Fibroblast of skin of right quadriceps (primary cell): ENCODE measurements at regions not wholly inside any gene's neighbourhood (a gene's known extent, or its start where the extent isn't known, plus 50 kb on each side); places are given as distances from the start of the nearest gene placed in this dataset.

Source experiments
- DNase-seq: peaks from one replicate; pipeline ENCODE4 v3.0.0-alpha.2; 2013

DNA sequence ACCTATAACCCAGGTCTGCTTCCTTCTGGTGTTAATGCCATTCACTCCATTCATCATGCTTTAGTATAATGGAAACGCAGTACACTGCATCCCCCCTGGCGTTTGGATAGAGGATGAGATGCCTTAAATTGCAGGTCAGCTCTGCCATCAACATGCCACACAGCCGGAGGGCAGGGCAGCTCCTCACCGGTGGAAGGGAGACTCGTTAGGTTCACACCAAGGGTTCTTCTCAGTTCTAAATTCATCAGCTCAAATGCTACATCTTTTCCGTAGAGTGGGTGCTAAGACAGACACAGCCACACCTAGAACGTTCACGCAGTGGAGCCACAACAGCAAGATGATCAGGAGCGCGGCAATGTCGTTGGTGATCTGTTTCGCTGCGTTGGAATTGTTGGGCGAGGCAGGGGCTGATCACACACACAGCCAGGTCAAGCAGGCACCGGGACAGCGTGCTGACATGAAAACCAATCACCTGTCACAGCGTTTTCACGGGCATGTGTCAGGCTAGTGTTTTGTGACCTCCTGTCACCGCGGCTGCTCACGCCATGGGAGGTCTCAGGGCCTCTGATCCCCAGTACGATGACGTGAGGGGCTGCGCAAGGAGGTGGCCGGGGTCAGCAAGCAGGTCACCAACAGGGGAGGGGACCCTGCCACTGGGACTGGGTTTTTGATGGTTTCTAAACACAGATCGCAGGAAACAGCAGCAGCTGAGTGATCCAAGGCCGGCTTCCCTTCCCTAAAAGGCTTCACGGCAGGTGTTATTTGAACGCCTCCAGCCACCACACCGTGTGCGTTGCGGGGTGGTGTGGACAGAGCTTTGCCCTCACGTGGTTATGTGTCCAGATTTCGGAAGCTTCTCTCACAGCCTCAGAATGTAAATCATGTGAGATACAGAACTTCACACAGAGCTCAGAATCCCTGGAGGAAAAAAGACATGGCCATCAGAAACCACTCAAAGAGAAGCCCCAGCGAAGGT, 94.3 kb upstream of the IRS2 start:
- no peak for DNase-seq

DNA sequence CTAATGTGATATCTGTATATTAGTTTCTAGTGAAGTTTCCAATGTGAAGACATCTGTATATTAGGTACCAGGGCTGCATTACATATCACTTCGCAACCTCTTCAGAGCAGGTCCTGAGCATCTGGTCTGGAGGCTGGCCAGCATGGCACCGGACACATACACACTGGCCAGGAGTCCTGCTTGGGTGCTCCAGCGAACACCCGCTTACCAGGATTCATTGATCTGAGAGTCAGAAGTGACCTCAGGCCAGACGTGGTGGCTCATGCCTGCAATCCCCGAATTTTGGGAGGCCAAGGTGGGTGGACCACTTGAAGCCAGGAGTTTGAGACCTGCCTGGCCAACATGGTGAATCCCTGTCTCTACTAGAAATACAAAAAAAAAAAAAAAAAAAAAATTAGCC, 93.0 kb upstream of the IRS2 start:
- DNase-seq: no peak

DNA sequence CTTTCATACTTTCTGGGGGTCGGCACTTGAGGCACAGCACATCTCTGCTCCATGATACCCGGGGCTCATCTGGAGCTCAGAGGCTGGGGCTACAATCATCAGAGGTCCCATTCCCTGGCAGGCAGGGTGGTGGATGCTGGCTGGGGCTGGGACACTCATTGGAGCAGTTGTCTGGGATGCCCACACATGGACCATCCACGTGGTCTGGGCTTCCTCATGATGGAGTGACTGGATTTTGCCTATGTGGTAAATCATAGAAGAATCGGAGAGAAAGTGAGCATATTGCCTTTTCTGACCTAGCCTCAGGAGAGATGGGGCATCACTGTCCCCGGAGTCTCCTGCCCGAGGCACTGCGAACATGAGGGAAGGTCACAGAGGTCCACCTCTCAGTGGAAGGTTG, 91.4 kb upstream of the IRS2 start:
- no peak for DNase-seq

DNA sequence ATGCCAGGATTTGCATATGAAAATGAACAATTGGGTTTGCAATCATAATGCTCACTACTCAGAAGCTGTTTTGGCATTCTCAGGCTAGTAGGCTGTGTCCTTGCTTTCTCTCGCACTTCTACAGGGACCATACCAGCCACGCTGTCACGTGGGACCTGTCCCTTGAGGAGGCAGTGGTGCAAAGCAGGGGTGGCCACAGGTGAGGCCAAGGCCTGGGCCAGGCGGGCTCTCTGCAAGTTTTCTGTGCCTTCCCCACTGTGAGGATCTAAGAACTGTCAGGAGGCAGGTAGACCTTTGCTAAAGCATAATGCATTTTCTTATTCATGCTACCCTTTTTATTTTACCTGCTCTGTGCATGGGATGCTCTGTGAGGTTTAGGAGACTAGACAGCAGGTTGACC, 89.4 kb upstream of the IRS2 start:
- no peak for DNase-seq

DNA sequence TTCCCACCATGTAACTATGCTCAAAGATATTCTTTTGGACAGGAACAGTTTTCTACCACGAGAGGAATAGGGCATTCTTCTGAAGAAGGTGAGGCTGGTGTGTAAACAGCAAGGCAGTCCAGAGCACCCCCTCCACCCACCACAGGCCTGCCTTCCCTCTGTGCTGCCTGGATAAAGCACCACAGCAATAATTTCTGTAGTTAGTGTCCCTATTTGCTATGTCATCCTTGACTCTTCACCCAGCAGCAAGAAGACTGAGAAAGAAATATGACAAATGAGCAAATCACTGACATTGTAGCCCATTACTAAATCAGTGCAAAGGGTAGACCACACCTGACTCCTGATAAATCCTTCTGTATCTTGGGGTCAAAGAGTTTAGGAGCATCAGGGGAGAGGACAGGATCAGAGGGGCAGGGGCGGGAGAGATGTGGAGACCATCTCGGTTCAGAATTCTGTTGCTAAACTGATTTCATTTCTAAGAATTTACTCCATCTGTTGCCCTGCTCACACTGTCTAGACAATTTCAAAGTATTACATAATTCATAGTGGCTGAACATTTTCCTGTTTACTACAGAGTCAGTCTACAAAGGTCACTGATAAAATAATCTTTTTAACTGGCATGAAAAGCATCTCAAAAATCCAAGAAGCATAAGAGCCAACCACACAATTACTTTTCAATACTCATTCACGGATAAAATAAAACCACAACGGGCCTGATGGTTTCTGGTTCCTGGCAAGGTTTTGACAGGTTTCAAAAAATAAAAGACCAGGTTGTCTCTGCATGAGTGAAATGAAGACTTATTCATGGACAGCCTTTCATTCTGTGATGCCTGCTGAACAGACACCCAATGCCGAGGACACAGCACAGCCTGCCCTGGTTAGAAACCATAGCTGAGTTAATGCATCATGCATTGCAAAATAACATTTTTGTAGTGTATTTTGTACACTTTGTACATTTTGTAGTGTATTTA, 88.4 kb upstream of the IRS2 start:
- DNase-seq: peak; percentile 68

DNA sequence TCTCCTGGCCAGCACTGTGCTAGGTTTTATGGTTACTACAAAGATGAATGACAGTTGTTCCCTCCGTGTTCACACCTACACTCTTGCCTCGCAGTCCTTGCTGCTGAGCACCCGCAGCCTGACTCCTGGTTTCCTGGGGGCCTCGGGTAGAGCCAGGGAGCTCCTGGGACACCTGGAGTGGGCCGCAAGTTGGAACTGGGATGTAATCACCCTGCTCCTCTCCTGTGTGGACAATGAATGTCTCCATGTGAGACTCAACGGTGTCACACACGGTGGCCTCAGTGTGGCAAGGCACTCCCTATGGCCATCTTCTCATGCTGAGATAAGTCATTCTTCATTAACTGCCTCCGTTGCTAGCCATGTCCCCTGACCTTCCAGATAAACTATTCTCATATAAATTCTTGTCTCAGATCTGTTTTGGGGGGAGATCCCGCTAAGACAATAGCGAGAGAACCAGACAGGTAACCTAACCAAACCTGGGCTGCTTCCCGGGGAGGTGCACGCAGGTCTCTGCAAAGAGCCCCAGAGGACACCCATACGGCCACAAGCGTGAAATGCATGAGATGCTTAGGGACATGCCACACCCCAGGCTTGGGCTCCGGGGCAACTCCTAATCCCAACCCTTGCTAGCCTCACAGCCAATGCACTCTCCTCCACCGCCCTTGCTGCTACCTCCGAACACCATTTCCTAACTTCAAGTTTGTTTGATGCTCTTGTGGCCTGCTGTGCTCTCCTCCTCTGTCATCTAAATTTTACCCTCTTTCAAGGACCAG, 87.2 kb upstream of the IRS2 start:
- DNase-seq: no peak

DNA sequence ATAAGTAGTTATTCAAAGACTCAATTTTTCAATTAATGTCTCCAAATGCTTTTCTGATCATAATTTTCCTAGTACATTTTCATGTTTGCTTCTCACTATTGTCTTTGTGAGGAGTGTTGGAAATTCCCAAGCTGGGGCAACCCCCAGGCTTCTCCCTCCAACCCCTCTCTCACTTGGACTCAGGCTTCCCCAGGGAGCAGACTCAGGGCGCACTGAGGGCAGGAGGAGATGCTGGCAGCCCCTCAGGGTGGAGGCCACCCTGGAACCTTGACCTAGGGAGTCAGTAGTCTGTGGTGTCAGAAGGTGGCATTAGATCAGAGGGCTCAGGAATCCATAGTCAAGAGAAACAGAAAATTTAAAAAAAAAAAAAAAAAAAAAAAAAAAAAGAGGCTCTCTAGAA, 86.5 kb upstream of the IRS2 start:
- no peak for DNase-seq

DNA sequence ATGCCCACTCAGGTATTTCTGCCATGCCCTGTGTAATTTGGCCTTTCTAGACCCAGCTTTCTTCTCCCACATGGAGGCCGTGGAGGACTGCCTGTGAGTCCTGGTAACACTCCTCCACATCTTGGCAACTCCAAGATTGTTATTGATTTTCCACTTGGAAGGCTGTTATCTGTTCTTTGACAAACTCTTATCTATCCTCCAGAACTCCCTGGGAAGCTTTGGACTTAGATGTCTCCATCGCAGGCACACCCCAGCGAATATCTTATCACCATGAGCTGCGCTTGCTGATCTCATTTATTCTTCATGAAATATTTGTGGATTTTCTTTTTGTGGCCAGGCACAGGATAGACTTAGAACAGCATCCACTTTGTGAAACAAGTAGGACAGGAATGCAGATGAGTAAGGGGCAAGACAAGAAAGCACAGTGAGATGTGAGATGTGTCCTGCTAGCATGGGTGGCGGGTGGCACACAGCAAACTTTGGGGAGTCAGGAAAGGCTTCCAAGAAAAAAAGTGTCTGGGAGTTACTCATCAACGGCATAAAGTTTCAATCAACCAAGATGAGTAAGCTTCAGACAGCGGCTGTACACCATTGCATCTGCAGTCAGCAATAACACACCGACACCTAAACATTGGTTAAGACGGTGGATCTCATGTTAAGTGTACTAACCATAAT, 84.5 kb upstream of the IRS2 start:
- DNase-seq: peak; percentile 62

DNA sequence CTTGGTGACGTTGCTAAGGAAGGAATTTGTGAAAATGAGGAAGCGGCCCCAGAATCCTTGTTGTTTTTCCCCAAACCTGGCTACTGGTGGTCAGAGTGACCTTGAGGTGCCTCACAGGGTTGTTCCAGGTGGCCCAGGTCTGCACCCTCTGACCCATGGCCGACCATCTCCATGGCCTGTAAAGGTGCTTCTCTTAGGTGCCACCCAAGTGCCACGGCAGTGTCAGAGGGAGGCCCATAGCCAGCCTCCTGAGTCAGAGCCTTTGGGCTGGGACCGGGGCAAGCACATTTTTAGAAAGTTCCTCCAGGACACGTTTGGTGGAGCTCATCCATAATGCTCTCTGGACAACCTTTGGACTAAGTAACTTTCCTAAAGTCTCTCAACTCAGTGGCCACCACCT, 83.9 kb upstream of the IRS2 start:
- DNase-seq: no peak

DNA sequence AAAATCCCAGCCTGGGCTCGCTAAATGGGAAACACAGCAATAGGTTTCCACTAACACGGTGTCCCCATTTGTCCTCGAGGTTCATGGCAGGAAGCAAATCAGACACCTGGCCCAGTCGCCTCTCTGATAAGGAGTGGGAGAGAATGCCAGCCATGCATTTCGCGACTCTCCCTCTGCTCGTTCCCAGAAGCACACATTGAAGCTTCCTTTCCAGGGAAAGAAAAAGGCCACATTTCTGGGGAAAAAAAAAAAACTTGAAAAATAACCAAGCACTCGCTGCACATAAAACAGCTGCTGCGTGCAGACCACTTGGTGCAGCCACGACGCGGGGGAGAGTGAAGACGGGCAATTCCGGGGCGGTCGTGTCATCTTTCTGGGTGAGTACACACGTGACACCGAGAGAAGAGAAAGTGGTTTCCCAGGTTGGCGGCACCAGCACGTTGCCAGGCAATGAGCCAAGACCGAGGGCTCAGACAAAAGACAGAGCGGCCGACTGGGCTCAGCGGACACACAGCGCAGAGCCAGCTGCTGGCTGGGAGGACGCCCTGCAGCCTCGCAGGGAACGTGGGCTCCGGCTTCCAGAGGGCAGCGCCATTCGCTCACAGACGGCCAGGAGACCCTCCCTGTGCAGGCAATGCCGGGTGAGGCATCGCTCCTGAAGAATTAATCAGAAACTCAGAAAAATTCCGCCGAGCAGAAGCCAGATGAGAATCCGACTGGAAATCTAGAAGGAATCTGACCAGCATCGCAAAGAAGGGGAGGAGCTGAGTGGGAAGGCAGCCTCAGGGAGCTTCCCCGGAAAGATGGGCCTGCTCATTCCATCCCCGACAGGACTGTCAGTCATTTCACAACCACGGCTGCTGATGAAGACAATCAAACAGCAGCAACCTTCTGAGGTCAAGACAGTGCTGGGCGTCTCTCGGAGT, 83.2 kb upstream of the IRS2 start:
- peak; percentile 66 for DNase-seq

DNA sequence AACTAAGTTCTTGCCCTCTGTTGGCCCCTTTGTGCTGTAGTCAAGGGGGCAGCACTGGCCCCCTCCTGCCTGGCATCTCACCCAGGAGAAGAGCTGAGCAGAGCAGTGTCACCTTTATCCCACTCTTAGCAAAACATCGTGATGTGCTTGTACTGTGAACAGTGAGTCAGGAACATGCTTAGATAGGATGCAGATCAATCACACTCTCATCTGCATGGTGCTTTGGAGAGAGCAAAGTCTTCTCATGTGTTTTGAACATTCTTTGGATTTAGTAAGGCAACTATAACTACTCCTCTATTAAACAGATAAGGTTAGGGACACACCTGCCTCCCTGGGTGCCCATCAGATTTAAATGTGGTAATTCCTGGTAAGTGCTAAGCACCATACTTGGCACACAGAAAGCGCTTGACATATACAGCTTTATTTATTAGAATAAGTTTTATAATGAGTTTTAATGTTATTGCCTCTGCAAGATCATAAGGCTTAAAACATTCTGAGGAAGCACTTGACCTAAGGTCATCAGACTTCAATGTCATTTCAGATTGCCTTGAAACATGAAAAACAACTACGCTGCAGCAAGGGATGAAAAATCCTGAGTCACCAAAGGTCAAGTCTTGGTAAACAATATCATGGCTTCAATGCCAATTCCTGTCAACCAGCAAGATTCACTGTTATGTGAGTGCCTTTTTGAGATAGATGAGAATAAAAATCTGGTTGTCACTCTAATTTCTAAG, 82.4 kb upstream of the IRS2 start:
- no peak for DNase-seq

DNA sequence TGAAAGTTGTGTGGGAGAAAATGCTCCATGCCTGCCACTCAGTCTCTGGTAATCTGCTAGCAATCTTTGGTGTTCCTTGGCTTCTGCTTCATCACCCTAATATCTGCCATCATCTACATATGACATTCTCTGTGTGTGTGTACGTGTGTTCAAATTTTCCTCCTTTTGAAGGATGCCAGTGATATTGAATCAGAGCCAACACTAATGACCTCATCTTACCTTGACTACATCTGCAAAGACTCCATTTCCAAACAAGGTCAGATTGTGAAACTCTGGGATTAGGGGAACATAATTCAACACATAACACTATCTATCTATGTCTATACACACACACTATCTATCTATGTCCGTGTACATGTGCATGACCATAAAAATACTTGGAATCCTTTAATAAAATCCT, 81.4 kb upstream of the IRS2 start:
- DNase-seq: peak; percentile 17

DNA sequence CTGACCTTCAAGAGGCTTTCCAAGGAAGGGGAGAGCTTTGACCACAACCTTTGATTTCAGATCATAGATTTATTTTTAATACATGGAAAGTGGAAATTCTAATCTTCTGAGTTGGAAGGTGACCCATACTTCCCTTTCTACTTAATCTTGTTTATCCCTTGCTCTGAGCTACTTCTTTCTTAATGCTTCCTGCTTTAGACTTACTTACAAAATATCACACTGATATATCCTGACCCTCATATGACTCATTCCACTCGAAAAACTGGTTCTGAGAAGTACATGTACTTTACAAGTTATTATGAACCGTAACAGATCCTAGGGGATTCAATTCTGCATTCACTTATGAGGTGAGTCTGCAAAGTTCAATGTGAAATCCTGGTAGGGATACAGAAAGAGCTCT, 76.2 kb upstream of the IRS2 start:
- DNase-seq: peak; percentile 40

DNA sequence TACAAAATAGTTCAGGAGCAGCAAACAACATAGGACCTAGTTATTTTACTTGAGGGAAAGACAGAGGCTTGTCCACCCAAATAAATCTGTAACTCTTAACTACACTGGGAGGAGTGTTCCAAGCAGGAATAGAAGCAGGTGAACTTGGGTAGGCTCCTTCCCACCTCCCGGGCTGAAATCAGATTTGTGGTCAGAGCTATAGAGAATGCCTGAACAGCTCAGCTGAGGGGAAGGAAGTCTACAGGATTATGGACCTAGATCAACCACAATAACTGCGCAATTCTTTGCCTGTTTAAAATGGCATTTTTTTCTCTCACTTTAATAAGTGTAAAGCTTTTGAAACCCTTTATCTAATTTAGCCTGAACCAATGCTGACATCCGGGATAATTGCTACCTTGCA, 73.5 kb upstream of the IRS2 start:
- no peak for DNase-seq

DNA sequence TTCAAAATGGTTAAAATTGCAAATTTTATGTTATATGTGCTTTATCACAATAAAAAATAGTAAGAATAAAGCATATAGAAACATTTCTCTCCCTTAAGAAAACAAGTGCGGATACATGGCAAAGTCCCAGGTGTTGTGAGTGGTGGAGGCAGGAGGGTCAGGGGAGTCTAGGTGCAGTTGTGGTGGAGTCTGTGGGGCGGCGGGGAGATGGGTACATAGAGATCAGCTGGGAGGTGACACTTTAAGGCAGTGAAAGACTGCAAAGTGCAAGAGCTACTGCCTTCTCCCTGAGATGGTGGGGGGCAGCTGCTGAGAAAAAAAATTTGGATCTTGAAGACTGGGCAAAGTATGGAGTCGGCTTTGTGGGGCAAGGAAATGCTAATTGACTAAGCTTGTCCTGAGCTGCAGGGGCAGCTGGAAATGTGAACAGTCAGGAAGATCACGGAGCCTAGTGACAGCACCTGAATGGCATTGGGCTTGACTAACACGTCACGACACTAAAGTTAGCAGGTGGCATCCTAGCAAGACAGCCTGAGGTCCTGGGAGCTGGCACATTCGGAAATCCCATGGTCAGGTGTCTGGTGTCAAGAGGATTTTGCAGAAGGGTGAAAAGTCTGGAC, 72.9 kb upstream of the IRS2 start:
- no peak for DNase-seq

DNA sequence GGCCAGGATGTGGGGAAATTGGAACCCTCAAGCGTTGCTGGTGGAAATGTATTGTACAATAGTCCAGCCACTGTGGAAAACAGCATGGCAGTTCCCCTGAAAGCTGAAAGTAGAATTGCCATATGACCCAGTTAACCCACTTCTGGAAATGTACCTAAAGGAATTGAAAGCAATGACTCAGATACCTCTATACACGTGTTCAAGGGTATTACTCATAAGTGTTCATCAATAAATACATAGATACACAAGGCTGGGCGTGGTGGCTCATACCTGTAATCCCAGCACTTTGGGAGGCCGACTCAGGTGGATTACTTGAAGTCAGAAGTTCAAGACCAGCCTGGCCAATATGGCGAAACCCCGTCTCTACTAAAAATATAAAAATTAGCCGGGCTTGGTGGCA, 71.9 kb upstream of the IRS2 start:
- no peak for DNase-seq

DNA sequence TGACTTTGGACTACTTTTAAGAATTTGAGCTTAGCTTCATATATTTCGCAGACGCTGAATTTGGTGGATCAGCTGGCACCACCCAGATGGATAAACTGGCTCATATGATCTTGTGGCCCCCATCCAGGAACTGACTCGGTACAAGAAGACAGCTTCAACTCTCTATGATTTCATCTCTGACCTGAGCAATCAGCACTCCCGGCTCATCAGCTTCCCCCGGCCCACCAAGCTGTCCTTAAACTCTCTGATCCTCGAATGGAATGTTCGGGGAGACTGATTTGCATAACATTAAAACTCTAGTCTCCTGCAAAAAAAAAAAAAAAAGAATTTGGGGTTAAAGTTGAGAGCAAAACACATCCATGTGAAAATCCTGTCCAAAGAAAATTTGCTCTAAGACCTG, 71.4 kb upstream of the IRS2 start:
- no peak for DNase-seq

DNA sequence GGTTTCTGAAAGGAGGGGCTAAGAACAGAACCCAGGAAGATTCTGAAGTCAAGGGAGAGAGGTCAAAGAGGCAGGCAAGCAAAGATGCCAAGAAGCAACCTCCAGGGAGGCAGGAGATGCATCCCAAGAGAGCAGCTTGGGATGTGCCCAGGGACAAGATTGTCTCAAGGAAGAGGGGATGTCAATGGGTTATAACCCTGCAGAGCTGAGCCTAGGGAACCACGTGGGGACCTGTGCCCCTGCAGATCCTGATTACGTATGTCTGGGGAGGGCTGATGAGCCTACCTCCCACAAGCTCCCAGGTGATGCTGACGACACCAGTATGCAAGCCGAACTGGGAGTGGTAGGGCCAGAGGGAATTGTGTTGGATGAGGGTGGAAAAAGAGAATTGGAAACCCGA, 70.9 kb upstream of the IRS2 start:
- DNase-seq: no peak

DNA sequence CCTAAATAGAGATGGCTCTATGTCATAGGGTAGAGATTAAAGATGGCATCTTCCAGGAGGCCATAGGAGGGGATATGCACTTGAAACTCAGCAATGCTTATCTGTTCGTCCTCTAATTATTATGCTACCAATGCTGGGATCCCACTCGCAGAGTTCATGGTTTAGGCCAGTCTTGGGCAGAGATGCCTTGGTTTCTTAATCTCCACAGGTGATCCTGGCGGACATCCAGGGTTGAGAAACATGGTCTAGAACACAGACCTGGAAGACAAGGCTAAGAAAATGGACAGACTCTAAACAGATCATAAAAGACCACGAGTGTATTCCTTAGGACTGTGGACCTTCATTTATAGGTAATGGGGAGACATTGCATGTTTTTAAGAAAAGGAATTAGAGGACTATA, 70.0 kb upstream of the IRS2 start:
- DNase-seq: no peak

DNA sequence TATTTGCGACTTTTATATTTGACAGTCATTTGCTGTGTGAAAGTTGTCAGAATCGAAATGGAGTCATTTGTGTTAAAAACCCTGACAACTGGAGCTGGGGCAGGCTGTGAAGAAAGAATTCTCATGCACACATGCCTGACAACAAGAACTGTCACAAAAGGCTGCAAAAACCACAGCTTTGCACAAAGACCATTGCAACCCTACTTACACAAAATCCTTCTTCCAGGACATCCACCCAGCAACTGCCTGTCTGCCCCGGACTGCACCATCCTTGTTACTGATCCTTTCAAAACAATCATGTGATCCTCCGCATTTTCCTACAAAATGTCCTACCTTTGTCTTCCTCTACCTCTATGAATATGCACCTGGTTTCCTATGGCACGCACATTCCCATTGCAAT, 66.8 kb upstream of the IRS2 start:
- no peak for DNase-seq
